Ectodermal cell (in vitro differentiated cells): ENCODE measurements at regions not wholly inside any gene's neighbourhood (a gene's known extent, or its start where the extent isn't known, plus 50 kb on each side); places are given as distances from the start of the nearest gene placed in this dataset.

Experiments
- H3K27ac ChIP-seq: 2 replicates; pipeline ENCODE4 v1.7.0; 2013; ENCODE audit warnings: mild to moderate bottlenecking, low read depth, low read length; ENCODE audit not compliant: insufficient read depth, poor library complexity, severe bottlenecking
- H3K27me3 ChIP-seq: 2 replicates; pipeline ENCODE4 v1.7.0; 2013; ENCODE audit warnings: mild to moderate bottlenecking, low read length; ENCODE audit not compliant: insufficient read depth, control insufficient read depth, poor library complexity, severe bottlenecking
- H3K36me3 ChIP-seq: one replicate; pipeline ENCODE4 v1.7.0; 2013; ENCODE audit warnings: low read length; ENCODE audit not compliant: control insufficient read depth, insufficient read depth
- H3K4me1 ChIP-seq: one replicate; pipeline ENCODE4 v1.7.0; 2013; ENCODE audit warnings: low read length; ENCODE audit not compliant: control insufficient read depth, insufficient read depth
- H3K4me3 ChIP-seq: 2 replicates; pipeline ENCODE4 v1.7.0; 2013; ENCODE audit warnings: low read depth, low read length, control low read depth; ENCODE audit not compliant: insufficient read depth
- H3K9me3 ChIP-seq: 2 replicates; pipeline ENCODE4 v1.7.0; 2013; ENCODE audit warnings: mild to moderate bottlenecking, low read length, moderate library complexity; ENCODE audit not compliant: control insufficient read depth
- WGBS, 2 experiments: methylation state at CpG; one replicate each; pipeline ENCODE4 v1.1.7; 2013; ENCODE audit warnings: missing lambda C conversion rate in 2 of 2; 5-methylcytosine and 5-hydroxymethylcytosine counted together

DNA sequence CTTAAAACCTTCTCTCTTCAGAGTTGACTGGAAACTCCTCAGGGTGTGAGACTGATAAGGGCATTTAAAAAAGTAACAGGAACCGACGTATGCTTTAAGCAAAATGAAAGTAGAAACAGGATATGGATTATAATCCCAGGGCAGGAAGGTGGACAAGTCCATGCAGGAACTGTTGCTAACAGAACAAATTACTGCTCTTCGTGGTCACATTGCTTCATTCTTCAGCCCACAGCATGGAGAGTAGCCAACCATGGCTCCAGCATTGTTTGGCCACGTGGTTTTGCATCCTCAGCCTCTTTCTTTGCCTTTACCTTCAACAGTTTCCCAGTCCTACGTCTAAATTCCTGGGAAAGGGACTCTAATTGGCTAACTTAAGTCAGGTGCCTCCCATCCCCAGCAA lies 563.1 kb upstream of the ISX start:
- no peaks in the 10 kb centered on the region for H3K4me1 ChIP-seq
- H3K9me3 ChIP-seq: no peaks in the 10 kb centered on the region
- WGBS, 2 experiments: 89% methylated on average over 5 of the region's 5 CpGs

GRCh38 chr22:34508797-34509196 lies 557.2 kb upstream of the ISX start:
- no peaks in the 10 kb centered on the region for H3K9me3 ChIP-seq
- no peaks in the 10 kb centered on the region for H3K27me3 ChIP-seq
- H3K4me3 ChIP-seq: no peak overlapping the region
- no peak overlapping the region for H3K27ac ChIP-seq
- no peaks in the 10 kb centered on the region for H3K4me1 ChIP-seq
- H3K36me3 ChIP-seq: no peaks in the 10 kb centered on the region
- 89% methylated on average over 6 of the region's 6 CpGs for WGBS, 2 experiments

More for the DNA sequence above, 563.1 kb upstream of the ISX start:
- no peak overlapping the region for H3K27ac ChIP-seq
- H3K36me3 ChIP-seq: no peaks in the 10 kb centered on the region
- no peaks in the 10 kb centered on the region for H3K27me3 ChIP-seq
- no peak overlapping the region for H3K4me3 ChIP-seq

- Histone ChIP-seq H3K27me3 (no peaks in the 10 kb centered on the region), H3K4me3 (no peak overlapping the region), H3K36me3 (no peaks in the 10 kb centered on the region), H3K9me3 (no peaks in the 10 kb centered on the region), H3K4me1 (no peaks in the 10 kb centered on the region), H3K27ac (no peak overlapping the region)
- WGBS, 2 experiments: 88% methylated on average over 2 of the region's 2 CpGs
Measured at GRCh38 chr22:34526681-34527080, 539.3 kb upstream of the ISX start.

DNA sequence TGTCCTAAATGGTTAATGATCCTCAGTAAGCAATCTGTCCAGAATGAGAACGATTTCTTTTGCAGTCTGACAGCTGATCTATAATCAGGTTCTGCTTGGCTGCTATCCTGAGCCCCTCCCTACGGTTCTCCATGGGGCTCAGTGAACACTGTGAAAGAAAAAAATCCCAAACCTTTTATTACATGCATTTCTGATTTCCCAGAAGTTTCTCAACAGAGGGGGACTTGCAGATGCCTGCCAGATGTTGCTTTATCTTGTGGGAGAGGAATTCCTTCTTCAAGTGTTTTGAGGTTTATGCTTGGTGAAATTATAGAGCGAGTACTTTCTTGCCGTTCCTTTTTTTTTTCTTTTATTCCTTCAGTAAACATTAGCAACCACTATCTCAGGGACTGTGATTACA lies 531.9 kb upstream of the ISX start:
- 45 to 69% methylated on average over 2 to 4 of the region's 4 CpGs for WGBS, 2 experiments
- Histone ChIP-seq H3K4me1 (no peaks in the 10 kb centered on the region), H3K9me3 (no peaks in the 10 kb centered on the region), H3K27ac (no peak overlapping the region), H3K27me3 (no peaks in the 10 kb centered on the region), H3K4me3 (no peak overlapping the region), H3K36me3 (no peaks in the 10 kb centered on the region)

DNA sequence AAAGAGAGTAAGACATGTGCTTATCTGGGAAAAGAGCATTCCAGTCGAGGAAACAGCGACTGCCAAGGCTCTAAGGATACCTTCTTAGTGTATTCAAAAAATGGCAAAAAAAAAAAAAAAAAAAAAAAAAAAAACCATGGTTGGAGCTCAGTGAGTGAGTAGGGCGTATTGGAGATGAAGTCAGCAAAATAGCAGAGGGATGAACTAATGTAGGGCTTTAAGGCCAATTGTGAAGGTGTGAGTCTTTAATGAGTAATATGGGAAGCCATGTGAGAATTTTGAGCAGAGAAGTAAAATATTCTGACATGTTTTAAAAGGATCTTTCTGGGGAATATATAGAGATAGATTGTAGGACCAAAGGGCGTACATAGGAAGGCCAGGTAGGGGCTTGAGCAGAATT lies 498.6 kb upstream of the ISX start:
- H3K27me3 ChIP-seq: no peaks in the 10 kb centered on the region
- no peaks in the 10 kb centered on the region for H3K36me3 ChIP-seq
- H3K27ac ChIP-seq: no peak overlapping the region
- H3K9me3 ChIP-seq: no peaks in the 10 kb centered on the region
- no peaks in the 10 kb centered on the region for H3K4me1 ChIP-seq
- WGBS, 2 experiments: 95 to 96% methylated on average over 4 of the region's 4 CpGs
- H3K4me3 ChIP-seq: no peak overlapping the region

DNA sequence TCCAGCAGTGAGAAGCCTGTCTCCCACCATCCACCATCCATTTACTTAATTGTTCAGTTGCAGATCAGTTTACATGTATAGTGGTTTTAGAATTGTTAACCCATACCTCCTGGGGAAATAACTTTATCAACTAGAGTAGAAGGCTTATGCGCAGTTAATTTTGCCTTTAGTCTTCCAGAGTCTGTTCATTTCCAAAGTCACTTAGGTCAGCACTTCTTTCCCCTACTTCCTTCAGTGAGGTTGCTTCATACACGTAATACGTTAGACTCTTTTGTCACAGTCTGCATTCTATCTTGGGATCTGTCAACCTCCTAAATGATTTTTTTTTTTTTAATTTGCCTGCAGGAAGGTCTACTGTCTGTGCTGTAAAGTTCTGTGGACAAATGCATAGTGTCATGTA lies 495.6 kb upstream of the ISX start:
- H3K4me1 ChIP-seq: no peaks in the 10 kb centered on the region
- no peaks in the 10 kb centered on the region for H3K9me3 ChIP-seq
- H3K4me3 ChIP-seq: no peak overlapping the region
- no peaks in the 10 kb centered on the region for H3K36me3 ChIP-seq
- no peaks in the 10 kb centered on the region for H3K27me3 ChIP-seq
- no peak overlapping the region for H3K27ac ChIP-seq
- 90 to 91% methylated on average over 3 of the region's 3 CpGs for WGBS, 2 experiments

DNA sequence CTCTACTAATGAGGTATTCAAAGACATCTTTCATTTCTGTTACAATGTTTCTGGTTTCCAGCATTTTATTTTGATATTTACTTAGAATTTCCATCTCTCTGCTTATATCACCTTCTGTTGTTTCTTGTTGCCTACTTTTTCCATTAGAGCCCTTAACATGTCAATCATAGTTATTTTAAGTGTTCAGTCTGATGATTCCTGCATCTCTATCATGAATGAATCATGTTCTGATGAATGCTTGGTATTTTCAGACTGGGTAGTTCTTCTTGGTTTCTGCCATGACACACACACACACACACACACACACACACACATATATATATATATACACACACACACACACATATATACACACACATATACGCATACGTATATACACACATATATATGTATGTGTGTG lies 486.4 kb upstream of the ISX start:
- no CpG with 5 or more reads among the region's 2 CpGs for WGBS, 2 experiments
- no peaks in the 10 kb centered on the region for H3K9me3 ChIP-seq
- no peaks in the 10 kb centered on the region for H3K27me3 ChIP-seq
- H3K4me3 ChIP-seq: no peak overlapping the region
- no peaks in the 10 kb centered on the region for H3K36me3 ChIP-seq
- no peak overlapping the region for H3K27ac ChIP-seq
- H3K4me1 ChIP-seq: no peaks in the 10 kb centered on the region

GRCh38 chr22:34587357-34588356 lies 478.3 kb upstream of the ISX start:
- WGBS, 2 experiments: 78 to 80% methylated on average over 10 of the region's 10 CpGs
- Histone ChIP-seq H3K27me3 (no peaks in the 10 kb centered on the region), H3K36me3 (no peaks in the 10 kb centered on the region), H3K27ac (no peak overlapping the region), H3K4me1 (no peaks in the 10 kb centered on the region), H3K4me3 (no peak overlapping the region), H3K9me3 (no peaks in the 10 kb centered on the region)

DNA sequence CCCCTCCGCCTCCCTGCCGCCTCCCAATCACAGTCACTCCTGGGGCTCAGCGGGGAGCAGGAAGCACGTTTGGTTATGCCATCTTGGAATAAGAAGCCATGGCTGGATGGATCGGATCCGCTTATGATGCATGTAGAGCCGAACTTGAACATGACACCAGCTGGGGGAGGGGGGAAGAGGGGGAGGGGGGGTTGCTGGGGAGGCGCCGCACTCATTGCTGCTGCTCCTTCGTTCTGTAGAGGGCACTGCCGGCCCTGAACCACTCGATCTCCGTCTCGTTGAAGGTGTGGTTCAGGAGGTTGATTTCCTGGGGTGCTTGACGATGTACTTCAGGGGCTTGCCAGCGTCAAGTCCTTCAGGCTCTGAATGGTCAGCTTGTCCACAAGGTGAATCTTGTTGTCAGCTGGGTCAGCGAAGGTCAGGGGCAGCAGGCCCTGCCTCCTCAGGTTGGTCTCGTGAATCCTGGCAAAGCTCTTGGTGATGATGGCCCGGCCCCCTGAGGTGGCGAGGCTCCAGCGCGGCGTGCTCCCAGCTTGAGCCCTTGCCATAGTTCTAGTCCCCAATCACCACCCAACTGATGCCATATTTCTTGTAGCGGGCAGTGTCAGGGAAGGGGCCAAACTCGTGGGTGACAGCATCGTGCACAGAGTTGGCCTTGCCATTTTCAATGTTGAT lies 476.9 kb upstream of the ISX start:
- no peaks in the 10 kb centered on the region for H3K4me1 ChIP-seq
- no peak overlapping the region for H3K27ac ChIP-seq
- H3K9me3 ChIP-seq: no peaks in the 10 kb centered on the region
- 92 to 94% methylated on average over 26 of the region's 26 CpGs for WGBS, 2 experiments
- H3K4me3 ChIP-seq: no peak overlapping the region
- H3K27me3 ChIP-seq: no peaks in the 10 kb centered on the region
- H3K36me3 ChIP-seq: no peaks in the 10 kb centered on the region

DNA sequence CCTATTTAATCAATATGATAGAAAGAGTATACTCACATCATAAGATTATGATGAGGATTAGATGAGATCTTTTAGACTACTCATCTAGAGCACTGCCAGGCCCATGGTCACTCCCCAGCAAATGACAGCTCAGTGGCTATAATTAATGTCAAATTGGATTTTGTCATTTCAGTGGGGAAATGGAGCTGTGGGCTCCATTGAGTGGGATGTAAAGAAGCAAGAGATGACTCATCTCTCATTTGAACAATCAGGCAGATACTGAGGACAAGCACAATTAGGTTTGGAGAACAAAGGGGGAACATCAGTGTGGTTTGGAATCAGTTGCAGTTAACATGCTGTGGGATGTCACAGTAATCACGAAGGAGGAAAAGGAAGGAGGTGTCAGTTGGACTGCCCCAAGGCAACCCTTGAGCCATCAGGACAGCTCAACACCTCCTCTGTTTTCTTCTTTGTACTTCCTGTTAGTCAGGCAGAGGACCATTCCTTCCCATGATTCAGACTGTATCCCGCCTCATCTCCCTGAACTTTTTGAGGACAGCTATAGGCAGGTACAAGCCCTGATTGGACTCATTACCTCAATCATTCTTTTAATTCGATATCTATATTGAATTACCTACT lies 473.7 kb upstream of the ISX start:
- Histone ChIP-seq H3K27ac (no peak overlapping the region), H3K9me3 (no peaks in the 10 kb centered on the region), H3K36me3 (no peaks in the 10 kb centered on the region), H3K4me1 (no peaks in the 10 kb centered on the region), H3K4me3 (no peak overlapping the region), H3K27me3 (no peaks in the 10 kb centered on the region)
- 89 to 92% methylated on average over 3 of the region's 3 CpGs for WGBS, 2 experiments
